T1000 (cell line): ENCODE measurements at regions not wholly inside any gene's neighbourhood (a gene's known extent, or its start where the extent isn't known, plus 50 kb on each side); places are given as distances from the start of the nearest gene placed in this dataset.
"Not testable (repeated sequence)": the region's sequence is repeated elsewhere in the genome, so short reads cannot be mapped to it uniquely, and the experiment has no call there.

Source experiments
- DNase-seq: peaks from one replicate; lab custom pipeline; 2025; ENCODE audit warnings: mixed read lengths; lab: John Stamatoyannopoulos, UW

DNA sequence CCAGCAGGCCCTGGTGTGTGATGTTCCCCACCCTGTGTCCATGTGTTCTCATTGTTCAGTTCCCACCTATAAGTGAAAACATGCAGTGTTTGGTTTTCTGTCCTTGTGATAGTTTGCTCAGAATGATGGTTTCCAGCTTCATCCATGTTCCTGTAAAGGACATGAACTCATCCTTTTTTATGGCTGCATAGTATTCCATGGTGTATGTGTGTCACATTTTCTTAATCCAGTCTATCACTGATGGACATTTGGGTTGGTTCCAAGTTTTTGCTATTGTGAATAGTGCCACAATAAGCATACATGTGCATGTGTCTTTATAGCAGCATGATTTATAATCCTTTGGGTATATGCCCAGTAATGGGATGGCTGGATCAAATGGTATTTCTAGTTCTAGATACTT lies 130.4 kb upstream of the FHL2 start:
- not testable (repeated sequence) for DNase-seq

DNA sequence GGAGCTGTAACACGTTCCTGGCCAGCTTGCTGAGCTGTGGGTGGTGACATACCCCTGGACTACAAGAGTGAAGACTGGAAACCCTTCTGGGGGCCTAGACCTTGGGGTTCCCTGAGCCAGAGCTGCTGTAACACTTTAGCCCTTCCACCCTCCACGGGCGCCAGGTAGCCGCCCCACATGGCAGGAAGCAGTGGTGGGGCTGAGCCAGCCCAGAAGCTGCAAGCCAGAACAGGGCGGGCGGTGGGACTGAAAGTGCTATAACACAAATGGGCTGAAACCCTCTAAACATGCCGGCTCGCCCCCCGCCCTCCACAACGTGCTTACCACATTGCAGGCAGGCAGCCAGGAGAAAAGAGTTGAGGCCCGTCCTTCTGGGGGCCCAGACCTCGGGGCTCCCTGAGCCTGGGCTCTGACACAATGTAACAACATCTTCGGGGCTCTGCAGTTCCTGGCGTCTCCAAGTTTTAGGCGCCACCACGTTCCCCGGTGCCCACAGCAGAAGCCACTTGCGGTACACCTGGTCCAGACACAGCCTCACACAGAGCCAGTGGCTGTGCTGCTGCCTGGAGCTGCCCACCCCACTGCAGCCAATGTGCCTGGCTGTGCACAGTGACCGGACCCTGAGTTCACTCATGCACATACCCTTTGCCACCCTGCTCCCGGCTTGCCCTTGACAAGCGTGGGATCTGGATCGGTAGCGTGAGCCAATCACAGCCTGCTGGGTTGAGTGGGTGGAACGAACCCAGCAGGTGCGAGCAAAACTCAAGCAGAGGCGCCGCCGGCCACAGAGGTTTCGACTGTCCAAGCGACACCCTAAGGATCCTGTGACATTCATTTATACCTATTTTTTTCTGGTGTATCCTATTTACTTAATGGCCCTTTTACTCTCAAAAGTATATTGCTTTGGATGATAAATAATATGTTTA lies 127.4 kb upstream of the FHL2 start:
- DNase-seq, result no peak

DNA sequence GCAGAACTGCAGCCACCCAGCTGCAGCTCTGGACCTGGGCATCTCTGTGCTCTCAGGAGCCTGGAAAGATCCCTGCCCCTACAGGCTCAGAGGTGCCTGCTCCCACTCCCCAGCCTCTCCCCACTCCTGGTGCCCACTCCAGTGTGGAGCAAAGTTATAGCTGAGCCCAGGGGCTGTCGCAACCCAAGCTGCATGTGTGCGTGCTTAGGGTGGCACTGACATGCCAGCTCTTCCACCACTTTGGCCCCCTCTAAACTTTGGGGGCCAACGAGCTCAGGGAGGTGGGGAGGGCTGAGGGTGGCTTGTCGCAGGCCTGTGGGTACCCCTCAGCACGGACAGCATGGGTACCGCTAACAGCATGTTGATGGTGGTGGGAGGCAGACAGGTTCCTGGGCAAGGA lies 126.3 kb upstream of the FHL2 start:
- DNase-seq, result no peak

DNA sequence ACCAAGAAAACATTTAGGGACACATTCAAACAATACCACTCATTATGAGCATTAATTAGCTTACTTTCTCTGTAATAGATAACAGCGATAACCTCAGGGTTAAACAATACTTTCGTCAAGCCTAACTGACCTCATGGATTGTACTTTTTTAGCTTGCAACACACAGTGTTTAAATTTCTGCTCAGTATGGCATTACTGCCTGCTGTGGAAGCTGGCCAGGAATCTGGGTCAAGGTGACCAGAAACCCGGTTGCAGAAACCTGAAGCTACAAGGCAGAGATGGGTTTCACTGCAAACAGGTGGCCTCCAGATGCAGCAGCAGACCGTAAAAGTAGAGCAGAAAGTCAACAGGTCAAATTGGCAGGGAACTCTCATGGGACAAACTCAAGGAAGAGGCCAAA lies 123.8 kb upstream of the FHL2 start:
- DNase-seq, result no peak

DNA sequence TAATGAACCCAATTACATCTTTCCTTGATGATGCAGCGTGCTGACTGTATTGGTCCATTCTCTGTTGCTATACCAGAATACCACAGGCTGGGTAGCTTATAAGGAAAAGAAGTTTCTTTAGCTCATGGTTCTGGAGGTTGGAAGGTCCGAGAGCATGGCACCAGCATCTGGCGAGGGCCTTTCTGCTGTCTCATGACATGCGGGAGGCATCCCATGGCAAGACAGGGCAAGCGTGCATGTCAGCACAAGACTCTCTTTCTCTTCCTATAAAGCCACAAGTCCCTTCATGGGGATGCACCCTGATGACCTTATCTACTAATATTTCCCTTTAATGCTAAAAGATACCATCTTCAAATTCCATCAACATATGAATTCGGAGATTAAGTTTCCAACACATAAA lies 122.8 kb upstream of the FHL2 start:
- no peak for DNase-seq

DNA sequence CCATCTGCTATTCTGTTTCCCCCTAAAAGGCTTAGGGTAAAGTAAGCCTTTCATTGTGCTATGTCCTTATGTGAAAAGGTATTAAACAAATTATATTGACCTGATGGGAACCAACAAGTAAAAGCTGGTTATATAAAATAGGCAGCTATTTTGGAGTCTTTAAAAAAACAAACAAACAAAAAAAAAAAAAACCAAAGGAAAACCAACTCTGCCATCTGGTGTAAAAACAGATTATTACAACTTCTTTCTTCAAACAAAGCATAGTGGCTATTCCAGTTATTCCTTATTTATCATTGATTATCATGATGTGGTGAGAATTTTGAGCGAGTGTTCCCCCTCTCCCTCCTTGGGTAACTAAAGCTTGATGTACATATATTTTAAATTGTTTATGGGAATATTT lies 122.3 kb upstream of the FHL2 start:
- no peak for DNase-seq

DNA sequence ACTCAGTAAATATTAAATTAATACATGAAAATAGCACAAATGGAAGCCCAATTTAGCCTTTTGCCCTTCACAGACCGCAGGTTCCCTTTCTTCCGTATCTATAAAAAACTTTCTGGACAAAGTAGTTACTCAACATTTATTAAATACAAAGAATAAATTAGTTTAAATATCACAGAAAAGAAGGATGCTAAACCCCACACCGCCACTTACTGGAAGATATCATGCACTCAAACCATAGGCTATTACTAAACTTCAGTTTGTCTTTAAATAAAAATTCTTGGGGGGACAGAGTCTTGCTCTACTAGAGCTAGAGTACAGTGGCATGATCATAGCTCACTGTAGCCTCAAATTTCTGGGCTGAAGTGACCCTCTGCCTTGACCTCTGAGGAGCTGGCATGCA lies 120.7 kb upstream of the FHL2 start:
- no peak for DNase-seq

DNA sequence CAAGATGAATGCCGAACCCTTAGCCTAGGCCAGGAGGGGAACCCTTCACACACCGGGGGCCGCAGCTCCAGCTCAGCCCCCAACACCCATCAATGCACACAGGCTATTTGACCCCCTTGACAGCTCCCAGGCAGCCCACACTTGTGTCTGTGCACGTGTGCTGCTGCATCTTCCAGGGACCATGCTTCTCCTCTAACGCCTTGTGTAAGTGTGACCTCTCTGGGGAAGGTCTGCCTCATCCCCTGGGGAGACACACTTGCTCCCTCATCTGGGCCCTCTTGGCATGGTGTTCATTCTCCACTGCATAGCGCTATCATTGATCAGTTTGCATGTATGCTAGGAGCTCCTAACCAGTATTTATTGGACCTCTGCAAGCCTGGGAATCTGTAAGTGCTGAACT lies 120.0 kb upstream of the FHL2 start:
- DNase-seq, result no peak

DNA sequence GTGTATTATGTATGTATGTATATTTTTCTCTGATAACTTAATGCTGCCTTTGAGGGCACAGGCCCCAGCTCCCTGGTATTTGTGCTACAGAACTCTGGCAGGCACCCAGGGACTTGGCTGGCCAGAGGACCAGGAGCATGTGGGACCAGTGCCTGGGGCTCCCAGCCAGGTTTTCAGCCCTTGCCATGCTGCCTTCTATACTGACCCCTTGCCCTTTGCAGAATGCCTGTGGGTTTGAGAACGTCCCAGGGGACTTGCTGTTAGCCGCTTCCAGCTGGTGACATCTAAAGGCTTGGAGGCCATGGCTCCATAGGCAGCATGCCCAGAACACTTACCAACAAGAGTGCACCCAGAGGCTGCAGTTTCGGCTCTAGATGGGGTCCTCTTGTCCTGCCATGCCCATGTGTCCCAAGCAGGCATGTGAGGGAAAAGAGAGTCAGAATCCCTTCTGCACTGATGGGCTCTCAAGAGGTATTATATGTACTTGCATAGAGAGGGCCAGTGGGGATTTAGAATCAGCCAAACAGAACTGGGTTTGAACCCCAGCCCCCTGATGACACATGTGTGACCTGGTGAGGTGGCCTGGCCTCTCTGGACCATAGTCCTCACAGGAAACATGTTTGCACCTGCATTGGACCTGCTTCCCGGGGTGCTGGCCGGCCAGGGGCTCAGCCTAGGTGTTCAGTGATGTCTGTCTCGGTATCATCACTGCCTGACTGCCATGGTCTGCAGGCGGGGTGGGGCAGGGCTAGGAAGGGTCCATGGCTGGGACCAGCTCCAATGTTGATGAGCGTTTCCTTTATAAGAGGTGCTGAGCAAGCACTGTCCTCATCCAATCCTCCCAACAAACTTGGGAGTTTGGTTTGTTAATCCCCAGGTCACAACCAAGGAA lies 119.2 kb upstream of the FHL2 start:
- DNase-seq, result peak; percentile 48

DNA sequence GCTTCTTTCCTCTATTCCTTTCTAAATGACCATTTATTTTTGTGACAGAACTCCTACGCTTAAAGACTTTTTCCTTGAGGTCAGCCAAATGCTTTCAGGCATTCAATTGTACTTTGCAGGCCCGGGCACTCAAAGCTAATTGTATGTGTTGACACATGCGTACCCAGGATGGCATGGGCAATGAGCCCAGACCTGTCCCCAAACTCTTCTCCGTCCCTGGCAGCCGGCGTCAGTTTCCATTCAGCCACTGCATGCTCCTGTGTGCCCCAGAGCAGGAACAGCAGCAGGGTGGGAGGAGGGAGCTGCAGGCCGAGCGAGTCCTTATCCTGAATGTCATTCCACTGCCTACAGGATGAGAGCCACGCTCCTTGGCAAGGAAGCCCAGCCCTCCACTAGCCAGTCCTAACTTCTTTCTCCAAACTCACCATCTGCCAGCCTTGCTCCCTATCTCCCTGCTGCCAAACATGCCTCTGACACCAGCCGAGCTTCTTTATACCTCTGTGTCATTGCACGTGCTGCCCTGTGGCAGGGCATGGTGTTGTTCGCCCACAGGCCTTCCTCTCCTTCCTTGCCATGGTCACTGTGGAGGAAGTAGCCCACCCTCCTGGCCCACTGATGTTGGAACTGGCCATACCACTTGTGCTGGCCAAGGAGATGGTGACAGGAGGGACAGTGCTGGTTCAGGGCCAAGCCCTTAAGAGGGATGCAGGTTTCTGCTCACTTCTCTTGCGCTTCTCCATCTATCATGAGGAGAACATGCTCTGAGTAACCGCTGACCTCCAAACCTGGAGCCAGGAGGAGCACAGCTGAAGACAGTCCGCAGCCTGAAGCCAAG lies 116.9 kb upstream of the FHL2 start:
- DNase-seq, result no peak

DNA sequence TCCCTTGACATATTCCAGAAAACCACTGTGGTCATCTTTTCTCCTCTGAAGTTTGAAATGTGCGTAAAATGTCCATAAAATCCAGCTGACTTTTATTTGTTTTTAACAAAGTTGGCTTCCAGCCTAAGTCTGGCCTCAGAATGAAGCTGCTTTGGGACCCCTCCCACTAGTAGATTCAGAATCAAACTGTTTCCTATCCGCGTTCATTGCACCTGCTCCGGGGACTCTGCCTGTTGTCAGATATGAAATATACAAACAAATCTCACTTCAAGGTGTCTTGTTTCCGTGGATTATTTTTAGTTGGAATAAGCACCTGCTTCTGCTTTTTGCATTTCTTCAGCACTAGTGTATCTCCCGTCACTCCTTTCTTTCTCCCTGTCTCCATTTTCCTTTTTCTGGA lies 115.7 kb upstream of the FHL2 start:
- DNase-seq, result no peak

DNA sequence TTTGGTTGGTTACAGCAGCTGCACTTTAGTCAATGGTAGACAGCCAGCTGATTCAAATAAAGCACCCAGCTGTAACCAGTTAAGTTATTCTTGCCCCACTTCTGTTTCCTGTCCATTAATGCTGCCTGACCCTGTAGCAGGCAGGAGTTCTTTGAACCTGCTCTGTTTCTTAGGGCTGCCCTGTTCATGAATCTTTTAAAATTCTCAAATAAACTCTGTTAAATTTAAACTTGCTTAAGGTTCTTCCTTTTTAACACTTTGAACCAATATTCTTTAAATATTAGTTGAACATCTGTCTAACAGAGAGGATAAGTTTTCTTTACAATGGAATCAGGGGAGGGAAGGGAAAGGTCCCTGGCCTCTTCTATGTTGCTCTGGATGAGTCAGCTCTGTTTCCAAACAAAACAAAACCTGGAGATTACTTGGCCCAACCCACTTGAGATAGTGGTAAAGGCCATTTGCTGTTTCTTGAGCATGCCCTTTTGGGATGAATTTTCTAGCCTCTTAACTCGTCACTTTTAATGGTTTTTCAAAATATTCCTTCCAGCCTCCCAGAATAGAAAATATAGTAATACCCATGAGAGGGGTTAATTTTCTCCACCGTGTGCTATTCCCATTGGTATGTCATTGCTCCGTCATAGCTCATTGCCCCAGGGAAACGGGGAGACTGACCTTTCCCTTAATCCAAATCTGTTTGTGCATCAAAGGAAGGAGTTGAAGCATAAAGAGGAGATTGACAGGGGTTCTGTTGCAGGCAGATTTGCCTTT lies 112.1 kb upstream of the FHL2 start:
- DNase-seq, result no peak

DNA sequence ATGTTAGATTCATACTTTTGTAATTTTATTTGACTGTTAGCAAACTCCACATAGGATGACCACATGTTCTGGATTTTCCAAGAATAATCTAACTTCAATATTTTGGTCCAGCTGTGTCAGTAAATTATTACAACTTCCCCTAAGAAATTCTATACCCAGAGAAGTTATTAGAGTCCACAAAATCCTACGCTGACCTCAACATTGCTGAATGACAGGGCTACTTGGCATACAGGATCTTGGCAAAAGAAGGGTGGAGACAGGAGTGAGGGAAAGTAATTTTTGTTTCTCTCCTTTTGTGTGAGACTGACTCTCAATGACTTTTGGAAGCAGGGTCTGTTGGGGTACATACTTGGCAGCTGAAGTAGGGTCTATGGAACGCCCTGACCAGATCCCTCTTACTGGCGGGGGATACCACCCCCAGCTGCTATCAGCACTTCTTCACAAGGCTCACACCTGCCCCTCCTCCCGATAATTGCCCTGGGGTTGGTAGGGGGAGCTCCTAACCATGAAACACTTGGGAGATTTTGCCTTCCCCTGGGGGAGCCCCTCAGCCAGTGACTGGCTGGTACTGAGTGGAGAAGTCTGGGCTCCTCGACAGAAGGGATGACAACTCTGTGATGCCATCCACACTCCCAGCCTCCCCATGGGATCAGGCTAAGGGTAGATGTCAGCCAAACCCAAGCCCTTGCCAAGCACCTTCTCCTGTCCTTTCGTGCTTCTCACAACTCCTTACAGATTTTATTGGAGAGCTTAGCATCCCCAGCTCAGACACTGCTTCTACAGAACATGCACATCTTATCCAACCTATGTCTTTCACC lies 110.6 kb upstream of the FHL2 start:
- DNase-seq, result no peak

DNA sequence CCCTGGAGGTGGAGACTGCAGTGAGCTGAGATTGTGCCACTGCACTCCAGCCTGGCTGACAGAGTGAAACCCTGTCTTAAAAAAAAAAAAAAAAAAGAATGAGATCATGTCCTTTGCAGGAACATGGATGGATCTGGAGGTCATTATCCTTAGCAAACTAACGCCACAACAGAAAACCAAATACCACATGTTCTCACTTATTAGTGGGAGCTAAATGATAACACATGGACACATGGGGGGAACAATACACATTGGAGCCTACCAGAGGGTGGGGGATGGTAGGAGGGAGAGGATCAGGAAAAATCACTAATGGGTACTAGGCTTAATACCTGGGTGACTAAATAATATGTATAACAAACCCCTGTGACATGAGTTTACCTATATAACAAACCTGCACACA lies 108.0 kb upstream of the FHL2 start:
- not testable (repeated sequence) for DNase-seq

DNA sequence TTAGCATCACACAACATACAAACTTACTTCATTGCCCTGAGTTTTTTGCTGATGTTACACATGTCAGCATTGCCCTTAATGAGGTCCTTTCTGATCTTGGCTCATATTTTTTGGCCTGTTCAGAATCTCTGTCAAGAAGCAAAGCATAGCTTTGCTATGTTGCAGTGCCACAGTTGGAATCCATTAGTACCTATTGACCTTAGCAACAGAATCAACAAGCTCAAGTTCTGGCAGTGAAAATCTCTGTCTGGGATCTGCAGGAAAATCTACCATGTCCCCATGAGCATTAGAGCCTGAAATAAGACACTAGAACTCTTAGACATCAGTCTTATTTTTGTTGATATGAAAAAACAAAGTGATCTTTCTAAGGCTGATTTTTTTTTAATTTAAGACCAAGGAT lies 105.6 kb upstream of the FHL2 start:
- no peak for DNase-seq

DNA sequence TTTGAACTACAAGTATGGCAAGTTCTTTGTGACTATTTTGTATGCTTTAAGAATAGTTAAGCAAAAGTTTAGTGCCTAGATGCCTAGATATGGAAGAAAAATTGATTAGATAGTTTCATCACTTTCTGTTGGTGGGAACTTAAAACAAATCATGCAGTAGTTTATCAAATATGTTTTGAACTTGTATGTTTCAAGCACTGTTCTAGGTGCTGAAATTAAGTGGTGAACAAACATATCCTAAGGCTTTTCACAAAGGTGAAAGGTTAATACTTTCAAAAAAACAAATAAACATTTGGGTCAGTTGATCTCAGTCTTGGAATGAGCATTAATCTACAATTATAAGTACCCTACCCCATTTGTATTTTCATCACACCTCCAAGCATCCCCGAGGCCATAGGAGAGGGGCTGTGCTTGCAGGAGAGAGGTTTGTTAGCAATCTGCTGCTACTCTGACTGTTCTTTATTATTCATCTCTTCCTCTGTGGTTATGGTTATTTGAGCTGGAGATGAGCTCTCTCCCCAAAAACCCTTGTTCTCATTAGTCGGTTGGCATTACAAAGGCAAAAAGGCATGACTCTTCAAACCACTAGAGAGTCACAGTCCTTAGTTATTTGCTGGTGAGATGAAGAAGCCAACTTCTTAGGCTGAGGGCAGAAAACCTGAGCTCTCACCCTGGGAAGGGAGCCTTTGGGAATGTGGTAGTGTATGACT lies 103.9 kb upstream of the FHL2 start:
- DNase-seq, result no peak

DNA sequence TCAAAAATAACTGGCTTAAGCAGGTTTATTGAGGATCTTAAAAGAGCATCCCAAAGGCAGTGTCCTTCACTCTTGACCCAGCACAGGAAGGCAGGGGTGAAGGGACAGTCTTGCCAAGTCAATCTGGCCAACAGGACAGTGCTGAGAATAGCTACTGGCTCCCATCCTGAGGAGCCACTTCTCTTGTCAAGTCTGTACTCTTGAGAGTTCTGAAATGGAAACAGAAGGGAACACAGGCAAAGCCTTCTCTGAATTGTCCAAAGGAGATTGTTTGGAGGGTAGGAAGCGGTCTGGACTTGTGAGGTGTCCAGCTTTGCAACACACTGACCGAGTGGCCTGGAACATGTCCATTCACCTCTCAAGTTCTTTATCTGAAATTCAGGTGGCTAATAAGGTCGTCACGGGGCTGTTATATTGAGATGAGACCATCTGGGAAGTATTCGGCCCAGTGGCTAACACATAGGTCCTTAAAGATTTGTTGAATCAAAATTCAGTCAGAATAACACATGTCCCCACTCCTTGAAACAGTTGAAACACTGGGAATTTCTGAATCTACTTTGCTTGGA lies 99.5 kb upstream of the FHL2 start:
- no peak for DNase-seq

DNA sequence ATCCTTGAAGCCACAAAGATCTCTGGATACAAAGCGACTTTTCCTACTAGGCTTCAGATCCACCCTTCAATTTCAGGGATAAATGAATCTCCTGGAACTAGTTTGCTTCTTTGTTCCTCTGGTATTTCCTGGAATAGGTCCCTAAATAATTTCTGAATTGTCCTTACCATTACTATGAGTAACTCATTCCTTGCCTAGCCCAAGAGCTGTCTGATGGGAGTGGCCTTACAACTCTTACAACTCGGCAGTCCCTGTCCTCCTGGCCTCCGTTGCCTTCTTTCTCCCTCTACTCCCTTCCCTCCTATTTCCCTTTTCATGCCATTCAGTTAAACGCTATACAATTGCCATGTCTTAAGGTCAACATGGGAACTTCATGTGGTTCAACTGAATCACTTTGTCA lies 98.2 kb upstream of the FHL2 start:
- DNase-seq, result no peak

DNA sequence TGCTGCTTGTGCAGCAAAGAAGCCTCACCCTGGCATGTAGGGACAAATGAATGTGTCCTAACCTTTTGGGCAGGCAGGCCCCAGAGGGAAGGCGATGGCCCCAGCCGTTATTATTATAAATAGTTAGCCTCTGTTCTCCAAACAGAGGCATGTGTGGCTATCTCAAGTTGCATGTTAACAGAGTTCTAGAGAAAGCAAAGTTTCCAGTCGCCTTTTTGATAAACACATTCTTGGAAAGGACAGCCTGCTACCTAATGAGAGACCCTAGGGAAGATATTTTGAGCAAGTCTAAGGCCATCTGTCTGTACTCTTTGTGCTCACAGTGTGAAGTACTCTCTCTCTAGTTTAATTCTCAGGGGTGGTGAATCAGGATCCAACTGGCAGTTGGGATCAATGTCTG lies 97.4 kb upstream of the FHL2 start:
- no peak for DNase-seq
